Heart left ventricle (tissue), 13 donors: ENCODE measurements at regions not wholly inside any gene's neighbourhood (a gene's known extent, or its start where the extent isn't known, plus 50 kb on each side); places are given as distances from the start of the nearest gene placed in this dataset.

Experiments
- POLR2A ChIP-seq, 2 donors: fragments of 450-650 bp; IDR thresholded peaks; one replicate each; pipeline ENCODE4 v1.6.1; 2017; ENCODE audit warnings: antibody characterized with exemption in 2 of 2, mild to moderate bottlenecking in 2 of 2, moderate library complexity in 2 of 2
- TF ChIP-seq, protein P1 (sequence below), 12 donors: fragments of 200-600 bp; sonication (generic) in 4 of 12; IDR thresholded peaks; one replicate each; pipeline versions ENCODE4 v1.5.0 to v1.8.0; 2018 to 2022; ENCODE audit warnings: antibody characterized with exemption in 12 of 12, mild to moderate bottlenecking in 5 of 12
- donor health status: ischemic (EF 13 %, LVEDD 7.1; RV severe dilation, severe dysfunction).
- donor health status: DM: no; HTN: yes; CAD: no.
- donor health status: DM: no; HTN: no; CAD: no.
- donor health status: ischemic (EF 25% LVEDD 6.9; RV normal size, moderate dysfunction).
- donor health status: ischemic (EF 25% LVEDD 5.7; RV mildly dilated, moderate dysfunction).
- donor health status: ischemic (EF 35%, LVEDD 5.7; RV mildly dilated, moderate dysfunction).
- donor health status: nonischemic (EF 11% LVEDD 7.7; RV severe dilation, severe dysfunction).
- donor health status: DM: yes; HTN: yes; CAD: no.
- donor health status: PGD.
- donor health status: ischemic (EF 29% LVEDD 5.4; RV normal size, mild dysfunction).
- donor health status: nonischemic (EF 23%, LVEDD 6.1; RV moderate dilation, normal function).

DNA sequence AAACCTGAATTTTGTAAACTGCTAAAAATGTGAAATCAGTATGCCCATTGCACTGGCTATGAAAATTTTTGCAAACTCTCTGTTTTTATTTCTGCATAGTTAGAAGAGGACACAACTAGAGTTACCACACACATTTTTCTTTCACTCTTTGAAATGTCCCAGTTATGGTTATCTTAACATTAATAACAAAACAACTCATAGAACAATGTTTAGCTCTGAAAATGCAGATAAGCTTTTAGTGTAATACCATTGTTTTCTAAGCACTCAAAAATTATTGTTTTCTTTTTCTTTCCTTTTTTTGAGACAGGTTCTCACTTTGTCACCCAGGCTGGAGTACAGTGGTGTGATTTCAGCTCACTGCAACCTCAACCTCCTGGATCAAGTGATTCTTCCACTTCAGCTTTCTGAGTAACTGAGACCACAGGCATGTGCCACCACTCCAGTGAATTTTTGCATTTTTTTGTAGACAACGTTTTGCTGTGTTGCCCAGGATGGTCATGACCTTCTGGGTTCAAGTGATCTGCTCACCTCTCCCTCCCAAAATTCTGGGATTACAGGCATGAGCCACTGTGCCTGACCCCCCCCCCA lies 1204.5 kb upstream of the ZEB2 start:
- TF ChIP-seq POLR2A (IDR thresholded peaks at IDR 0.05), result no peak
- TF ChIP-seq, protein P1, sequence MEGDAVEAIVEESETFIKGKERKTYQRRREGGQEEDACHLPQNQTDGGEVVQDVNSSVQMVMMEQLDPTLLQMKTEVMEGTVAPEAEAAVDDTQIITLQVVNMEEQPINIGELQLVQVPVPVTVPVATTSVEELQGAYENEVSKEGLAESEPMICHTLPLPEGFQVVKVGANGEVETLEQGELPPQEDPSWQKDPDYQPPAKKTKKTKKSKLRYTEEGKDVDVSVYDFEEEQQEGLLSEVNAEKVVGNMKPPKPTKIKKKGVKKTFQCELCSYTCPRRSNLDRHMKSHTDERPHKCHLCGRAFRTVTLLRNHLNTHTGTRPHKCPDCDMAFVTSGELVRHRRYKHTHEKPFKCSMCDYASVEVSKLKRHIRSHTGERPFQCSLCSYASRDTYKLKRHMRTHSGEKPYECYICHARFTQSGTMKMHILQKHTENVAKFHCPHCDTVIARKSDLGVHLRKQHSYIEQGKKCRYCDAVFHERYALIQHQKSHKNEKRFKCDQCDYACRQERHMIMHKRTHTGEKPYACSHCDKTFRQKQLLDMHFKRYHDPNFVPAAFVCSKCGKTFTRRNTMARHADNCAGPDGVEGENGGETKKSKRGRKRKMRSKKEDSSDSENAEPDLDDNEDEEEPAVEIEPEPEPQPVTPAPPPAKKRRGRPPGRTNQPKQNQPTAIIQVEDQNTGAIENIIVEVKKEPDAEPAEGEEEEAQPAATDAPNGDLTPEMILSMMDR (IDR thresholded peaks at IDR 0.05), result no peak
